HEK293T (cell line): ENCODE measurements at regions not wholly inside any gene's neighbourhood (a gene's known extent, or its start where the extent isn't known, plus 50 kb on each side); places are given as distances from the start of the nearest gene placed in this dataset.

Experiments
- ARNT ChIP-seq: fragments of 450-650 bp; IDR thresholded peaks from 2 replicates; pipeline ENCODE4 v1.6.1; 2017; ENCODE audit warnings: mild to moderate bottlenecking
- FOXA1 ChIP-seq: fragments of 450-650 bp; IDR thresholded peaks from 2 replicates; pipeline ENCODE4 v1.6.1; 2016; ENCODE audit warnings: mild to moderate bottlenecking
- FOXK2 ChIP-seq: fragments of 450-650 bp; IDR thresholded peaks from 2 replicates; pipeline ENCODE4 v1.6.1; 2016; ENCODE audit warnings: mild to moderate bottlenecking
- FOXM1 ChIP-seq: fragments of 450-650 bp; IDR thresholded peaks from 2 replicates; pipeline ENCODE4 v1.6.1; 2017; ENCODE audit warnings: mild to moderate bottlenecking, borderline replicate concordance
- HDGF ChIP-seq: fragments of 450-650 bp; IDR thresholded peaks from 2 replicates; pipeline ENCODE4 v1.6.1; 2017; ENCODE audit warnings: antibody characterized with exemption, borderline replicate concordance
- L3MBTL2 ChIP-seq: fragments of 450-650 bp; conservative IDR thresholded peaks from 2 replicates; pipeline ENCODE4 v1.6.1; 2016; ENCODE audit warnings: mild to moderate bottlenecking
- LEF1 ChIP-seq: fragments of 450-650 bp; IDR thresholded peaks from 2 replicates; pipeline ENCODE4 v1.6.1; 2017; ENCODE audit warnings: mild to moderate bottlenecking, borderline replicate concordance
- NFRKB ChIP-seq: fragments of 450-650 bp; IDR thresholded peaks from 2 replicates; pipeline ENCODE4 v1.6.1; 2016; ENCODE audit warnings: mild to moderate bottlenecking, moderate library complexity
- SP1 ChIP-seq: fragments of 450-650 bp; IDR thresholded peaks from 2 replicates; pipeline ENCODE4 v1.6.1; 2017
- SUZ12 ChIP-seq: fragments of 450-650 bp; IDR thresholded peaks from 2 replicates; pipeline ENCODE4 v1.6.1; 2016; ENCODE audit warnings: mild to moderate bottlenecking

DNA sequence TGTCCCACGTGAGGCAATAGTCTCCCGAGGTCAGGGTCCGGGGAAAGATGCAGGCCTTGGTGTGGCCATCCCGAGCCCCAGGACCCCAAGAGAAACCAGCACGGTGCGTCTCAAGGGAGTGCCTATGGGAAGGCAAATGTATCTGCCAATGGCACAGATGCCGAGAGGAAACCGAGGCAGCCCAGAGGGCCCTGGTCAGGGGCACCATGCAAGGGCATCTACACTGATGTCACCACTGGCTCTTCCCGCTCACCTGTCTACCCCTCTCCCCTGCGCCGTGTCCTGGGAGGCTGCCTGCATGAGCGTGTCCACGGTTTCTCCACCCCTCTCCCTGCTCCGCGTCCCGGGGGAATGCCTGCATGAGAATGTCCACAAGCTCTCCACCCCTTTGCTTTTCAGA, 1318.8 kb downstream of the TBC1D22A start:
- TF ChIP-seq FOXK2 (no peak), FOXM1 (no peak), NFRKB (no peak), SP1 (no peak), ARNT (no peak), L3MBTL2 (no peak), FOXA1 (no peak), LEF1 (no peak), HDGF (no peak), SUZ12 (no peak)
